ENCODE measurements at regions not wholly inside any gene's neighbourhood (a gene's known extent, or its start where the extent isn't known, plus 50 kb on each side); places are given as distances from the start of the nearest gene placed in this dataset.

DNA sequence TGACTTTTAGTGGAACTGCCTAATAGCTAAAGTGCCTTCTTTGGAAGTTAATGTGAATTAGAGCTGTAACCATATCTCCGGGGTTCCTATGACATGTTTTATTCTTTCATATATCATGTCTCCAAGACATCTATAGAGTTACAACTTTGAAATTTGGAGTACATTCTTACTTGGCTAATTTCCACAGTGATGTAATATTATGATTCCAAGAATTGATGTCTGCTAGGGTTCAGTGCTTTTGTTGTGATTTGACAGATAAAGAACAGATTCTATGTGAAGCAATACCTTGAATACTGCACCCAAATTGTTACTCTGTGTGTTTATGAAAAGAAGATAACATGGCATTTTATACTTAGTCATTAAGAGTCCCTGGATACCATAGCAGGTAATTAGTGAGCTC, 934.3 kb downstream of the NTRK3 start:
- CTCF ChIA-PET: no interaction called here
- ATAC-seq: no peak
- Mint-ChIP-seq H3K27me3 (peaks cover 3% of the 10 kb centered on the region), H3K4me1 (ENCODE audit: low read depth) (no peaks in the 10 kb centered on the region), H3K36me3 (ENCODE audit: low read depth) (no peaks in the 10 kb centered on the region), H3K27ac (no peak overlapping the region), H3K9me3 (peaks cover 3% of the 10 kb centered on the region), H3K4me3 (no peak overlapping the region)
- intact Hi-C loops (cut with micrococcal nuclease): no loop called here
- TF ChIP-seq CTCF (IDR thresholded peaks at IDR 0.05): no peak
- POLR2A ChIA-PET: interaction anchor here (0.6 kb wide), 1 partner anchor 9 kb away, joined by 3 read pairs; no protein-coding TSS in a partner anchor
- DNase-seq: no peak

DNA sequence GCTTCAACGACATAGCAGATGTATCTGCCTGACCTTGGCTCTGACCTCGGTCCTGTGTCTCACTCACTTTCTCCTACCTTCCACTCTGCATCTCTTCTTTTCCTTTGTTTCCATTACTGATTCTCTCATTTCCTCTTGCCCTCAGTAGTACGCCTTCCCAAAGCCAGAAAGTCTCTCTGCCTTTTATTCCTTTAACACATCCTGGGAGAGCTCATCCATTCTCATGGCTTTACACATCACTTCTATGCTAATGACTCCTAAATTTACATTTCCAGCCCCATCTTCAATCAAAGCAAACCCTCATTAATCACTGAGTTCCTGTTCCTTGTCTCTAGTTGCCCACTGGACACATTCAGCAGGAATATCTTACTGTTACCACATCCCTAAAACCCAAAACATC, 938.6 kb downstream of the NTRK3 start:
- no peak for TF ChIP-seq CTCF (IDR thresholded peaks at IDR 0.05)
- Mint-ChIP-seq H3K36me3 (ENCODE audit: low read depth) (no peaks in the 10 kb centered on the region), H3K27me3 (peaks cover 3% of the 10 kb centered on the region), H3K4me3 (no peak overlapping the region), H3K4me1 (ENCODE audit: low read depth) (no peaks in the 10 kb centered on the region), H3K9me3 (no peaks in the 10 kb centered on the region), H3K27ac (no peak overlapping the region)
- no peak for DNase-seq
- POLR2A ChIA-PET: no interaction called here
- intact Hi-C loops (cut with micrococcal nuclease): no loop called here
- CTCF ChIA-PET: no interaction called here
- no peak for ATAC-seq

GRCh38 chr15:87312221-87312620, 944.3 kb downstream of the NTRK3 start:
- POLR2A ChIA-PET: no interaction called here
- Mint-ChIP-seq H3K4me1 (ENCODE audit: low read depth) (no peaks in the 10 kb centered on the region), H3K27ac (no peak overlapping the region), H3K27me3 (no peaks in the 10 kb centered on the region), H3K36me3 (ENCODE audit: low read depth) (no peaks in the 10 kb centered on the region), H3K4me3 (no peak overlapping the region), H3K9me3 (no peaks in the 10 kb centered on the region)
- TF ChIP-seq CTCF (IDR thresholded peaks at IDR 0.05): no peak
- no peak for DNase-seq
- ATAC-seq: no peak
- CTCF ChIA-PET: no interaction called here
- intact Hi-C loops (cut with micrococcal nuclease): no loop called here

DNA sequence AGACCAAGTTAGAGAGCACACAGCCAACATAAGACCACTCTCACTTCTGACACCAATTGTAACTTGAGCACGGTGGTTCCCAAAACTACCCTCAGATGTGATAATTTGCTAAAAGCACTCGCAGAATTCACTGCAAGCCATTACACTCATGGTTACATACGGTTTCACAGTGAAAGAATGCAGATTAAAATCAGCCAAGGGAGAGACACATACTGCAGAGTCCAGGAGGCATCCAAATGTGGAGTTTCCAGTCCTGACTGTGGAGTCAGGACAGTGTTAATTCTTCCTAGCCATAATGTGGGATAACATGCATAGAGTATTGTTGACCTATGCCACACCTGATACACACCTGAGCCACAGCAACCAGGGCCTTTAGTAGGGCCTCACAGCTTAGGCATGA, 956.4 kb downstream of the NTRK3 start:
- DNase-seq: no peak
- H3K9me3 Mint-ChIP-seq: no peaks in the 10 kb centered on the region
- CTCF ChIA-PET: no interaction called here
- intact Hi-C loops (cut with micrococcal nuclease): no loop called here
- no peak overlapping the region for H3K27ac Mint-ChIP-seq
- H3K4me3 Mint-ChIP-seq: no peak overlapping the region
- no peaks in the 10 kb centered on the region for H3K36me3 Mint-ChIP-seq (ENCODE audit: low read depth)
- no peaks in the 10 kb centered on the region for H3K4me1 Mint-ChIP-seq (ENCODE audit: low read depth)
- POLR2A ChIA-PET: no interaction called here
- TF ChIP-seq CTCF (IDR thresholded peaks at IDR 0.05): no peak
- H3K27me3 Mint-ChIP-seq: no peaks in the 10 kb centered on the region
- no peak for ATAC-seq

- DNase-seq (no peak), ATAC-seq (no peak)
- no peaks in the 10 kb centered on the region for H3K36me3 Mint-ChIP-seq (ENCODE audit: low read depth)
- no peak overlapping the region for H3K4me3 Mint-ChIP-seq
- H3K27me3 Mint-ChIP-seq: no peaks in the 10 kb centered on the region
- ChIA-PET POLR2A (no interaction called here), CTCF (no interaction called here)
- no peak for TF ChIP-seq CTCF (IDR thresholded peaks at IDR 0.05)
- no peak overlapping the region for H3K27ac Mint-ChIP-seq
- no peaks in the 10 kb centered on the region for H3K9me3 Mint-ChIP-seq
- intact Hi-C loops (cut with micrococcal nuclease): no loop called here
- no peaks in the 10 kb centered on the region for H3K4me1 Mint-ChIP-seq (ENCODE audit: low read depth)
Observed at GRCh38 chr15:87294854-87295253, 961.7 kb downstream of the NTRK3 start.
